Neural cell (in vitro differentiated cells): ENCODE measurements at regions not wholly inside any gene's neighbourhood (a gene's known extent, or its start where the extent isn't known, plus 50 kb on each side); places are given as distances from the start of the nearest gene placed in this dataset.

Experiments
- H2AFZ ChIP-seq: fragments of 200-600, 300-800 bp; sonication (generic), shearing (Covaris generic); 2 replicates; pipeline ENCODE4 v1.6.0; 2014; ENCODE audit warnings: low read depth, mild to moderate bottlenecking, antibody characterized with exemption, low read length, moderate library complexity
- H3F3A ChIP-seq: fragments of 200-600 bp; shearing (Covaris generic); 2 replicates; pipeline ENCODE4 v1.6.1; 2016; ENCODE audit warnings: mild to moderate bottlenecking, moderate library complexity, mixed read lengths, antibody characterized with exemption, low read length; ENCODE audit not compliant: insufficient read depth, poor library complexity, severe bottlenecking
- H3K27ac ChIP-seq: fragments of 200-600, 300-800 bp; sonication (generic), shearing (Covaris generic); 2 replicates; pipeline ENCODE4 v1.5.1; 2014; ENCODE audit warnings: mild to moderate bottlenecking, low read length, moderate library complexity
- H3K27me3 ChIP-seq: fragments of 300-800, 200-600 bp; sonication (generic), shearing (Covaris generic); 2 replicates; pipeline ENCODE4 v1.6.0; 2014; ENCODE audit warnings: mild to moderate bottlenecking, low read depth, low read length, moderate library complexity; ENCODE audit not compliant: insufficient read depth
- H3K36me3 ChIP-seq: fragments of 300-800, 200-600 bp; sonication (generic), shearing (Covaris generic); 2 replicates; pipeline ENCODE4 v1.5.1; 2014; ENCODE audit warnings: mild to moderate bottlenecking, antibody characterized with exemption, low read length, moderate library complexity; ENCODE audit not compliant: insufficient read depth
- H3K4me2 ChIP-seq: fragments of 300-800, 200-600 bp; sonication (generic), shearing (Covaris generic); 2 replicates; pipeline ENCODE4 v1.6.0; 2014; ENCODE audit warnings: mild to moderate bottlenecking, low read length
- H3K4me3 ChIP-seq: fragments of 300-800, 200-600 bp; sonication (generic), shearing (Covaris generic); 2 replicates; pipeline ENCODE4 v1.5.1; 2014; ENCODE audit warnings: mild to moderate bottlenecking, low read length, moderate library complexity
- H3K79me2 ChIP-seq: fragments of 200-600 bp; shearing (Covaris generic); replicated peaks from 2 replicates; pipeline ENCODE4 v1.6.0; 2014; ENCODE audit warnings: mild to moderate bottlenecking, low read length, moderate library complexity; ENCODE audit not compliant: insufficient read depth
- H3K9ac ChIP-seq: fragments of 300-800, 200-600 bp; sonication (generic), shearing (Covaris generic); 2 replicates; pipeline ENCODE4 v1.6.1; 2016; ENCODE audit warnings: mild to moderate bottlenecking, low read length, mixed read lengths
- H3K9me2 ChIP-seq: fragments of 200-600 bp; shearing (Covaris generic); 2 replicates; pipeline ENCODE4 v1.6.1; 2016; ENCODE audit warnings: mild to moderate bottlenecking, low read length, mixed read lengths; ENCODE audit not compliant: insufficient read depth
- H3K9me3 ChIP-seq: fragments of 200-600, 300-800 bp; sonication (generic), shearing (Covaris generic); 2 replicates; pipeline ENCODE4 v1.6.1; 2016; ENCODE audit warnings: mild to moderate bottlenecking, mixed run types, low read length, moderate library complexity, mixed read lengths
- H4K20me1 ChIP-seq: fragments of 200-600 bp; shearing (Covaris generic); 2 replicates; pipeline ENCODE4 v1.6.1; 2016; ENCODE audit warnings: mild to moderate bottlenecking, mixed run types; ENCODE audit not compliant: insufficient read depth
- EP300 ChIP-seq: fragments of 450-650 bp; conservative IDR thresholded peaks from 2 replicates; pipeline ENCODE4 v1.6.1; 2014; ENCODE audit warnings: antibody characterized with exemption, mild to moderate bottlenecking, moderate library complexity; ENCODE audit not compliant: poor library complexity, severe bottlenecking
- EZH2 ChIP-seq: fragments of 200-600, 300-800 bp; shearing (Covaris generic), sonication (generic); IDR thresholded peaks from 2 replicates; pipeline ENCODE4 v1.6.1; 2014; ENCODE audit warnings: antibody characterized with exemption, low read length, borderline replicate concordance, mild to moderate bottlenecking; ENCODE audit not compliant: insufficient read depth, poor library complexity, severe bottlenecking
- MXI1 ChIP-seq: fragments of 450-650 bp; conservative IDR thresholded peaks from 2 replicates; pipeline ENCODE4 v1.6.1; 2014; ENCODE audit warnings: antibody characterized with exemption, mild to moderate bottlenecking; ENCODE audit not compliant: poor library complexity, severe bottlenecking
- POLR2AphosphoS5 ChIP-seq: IDR thresholded peaks from 2 replicates; pipeline ENCODE4 v1.6.1; 2012
- RAD21 ChIP-seq: fragments of 450-650 bp; conservative IDR thresholded peaks from 2 replicates; pipeline ENCODE4 v1.6.1; 2014; ENCODE audit warnings: antibody characterized with exemption, mild to moderate bottlenecking, moderate library complexity
- SMC3 ChIP-seq: fragments of 450-650 bp; conservative IDR thresholded peaks from 2 replicates; pipeline ENCODE4 v1.6.1; 2014; ENCODE audit warnings: antibody characterized with exemption, mild to moderate bottlenecking, moderate library complexity; ENCODE audit not compliant: poor library complexity
- TAF1 ChIP-seq: IDR thresholded peaks from 2 replicates; pipeline ENCODE4 v1.6.1; 2012; ENCODE audit warnings: low read depth
- TF ChIP-seq, protein P1 (sequence below): IDR thresholded peaks from 2 replicates; pipeline ENCODE4 v1.6.1; 2012; ENCODE audit warnings: borderline replicate concordance
- TF ChIP-seq, protein P2 (sequence below): fragments of 450-650 bp; IDR thresholded peaks from 2 replicates; pipeline ENCODE4 v1.5.1; 2014; ENCODE audit warnings: antibody characterized with exemption, mild to moderate bottlenecking, moderate library complexity; ENCODE audit not compliant: poor library complexity, severe bottlenecking

DNA sequence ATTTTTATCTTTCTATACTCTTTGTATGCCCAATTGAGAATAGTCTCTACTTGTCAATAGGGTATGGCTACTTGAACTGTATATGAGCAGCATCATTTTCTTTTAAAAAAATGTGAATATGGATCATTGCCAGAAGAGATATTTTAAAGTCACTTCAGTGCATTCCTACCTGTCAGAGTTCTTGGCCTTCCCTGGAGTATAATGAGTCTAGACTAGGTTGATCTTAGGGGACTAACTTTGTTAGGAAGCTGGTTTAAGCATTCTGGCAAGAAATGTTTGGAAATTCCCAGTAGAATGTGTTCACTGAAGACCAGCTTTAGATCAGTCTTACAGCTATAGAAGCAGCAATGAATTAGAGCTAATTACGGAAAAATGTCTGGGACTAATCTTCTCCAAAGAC, 178.2 kb downstream of the FAT4 start:
- H3K4me2 ChIP-seq, result no peak overlapping the region
- H3K79me2 ChIP-seq, result no peaks in the 10 kb centered on the region
- no peak overlapping the region for H3K4me3 ChIP-seq
- TF ChIP-seq TAF1 (no peak), RAD21 (no peak), MXI1 (no peak), EP300 (no peak), SMC3 (no peak), EZH2 (no peak), POLR2AphosphoS5 (no peak)
- TF ChIP-seq, protein P1, sequence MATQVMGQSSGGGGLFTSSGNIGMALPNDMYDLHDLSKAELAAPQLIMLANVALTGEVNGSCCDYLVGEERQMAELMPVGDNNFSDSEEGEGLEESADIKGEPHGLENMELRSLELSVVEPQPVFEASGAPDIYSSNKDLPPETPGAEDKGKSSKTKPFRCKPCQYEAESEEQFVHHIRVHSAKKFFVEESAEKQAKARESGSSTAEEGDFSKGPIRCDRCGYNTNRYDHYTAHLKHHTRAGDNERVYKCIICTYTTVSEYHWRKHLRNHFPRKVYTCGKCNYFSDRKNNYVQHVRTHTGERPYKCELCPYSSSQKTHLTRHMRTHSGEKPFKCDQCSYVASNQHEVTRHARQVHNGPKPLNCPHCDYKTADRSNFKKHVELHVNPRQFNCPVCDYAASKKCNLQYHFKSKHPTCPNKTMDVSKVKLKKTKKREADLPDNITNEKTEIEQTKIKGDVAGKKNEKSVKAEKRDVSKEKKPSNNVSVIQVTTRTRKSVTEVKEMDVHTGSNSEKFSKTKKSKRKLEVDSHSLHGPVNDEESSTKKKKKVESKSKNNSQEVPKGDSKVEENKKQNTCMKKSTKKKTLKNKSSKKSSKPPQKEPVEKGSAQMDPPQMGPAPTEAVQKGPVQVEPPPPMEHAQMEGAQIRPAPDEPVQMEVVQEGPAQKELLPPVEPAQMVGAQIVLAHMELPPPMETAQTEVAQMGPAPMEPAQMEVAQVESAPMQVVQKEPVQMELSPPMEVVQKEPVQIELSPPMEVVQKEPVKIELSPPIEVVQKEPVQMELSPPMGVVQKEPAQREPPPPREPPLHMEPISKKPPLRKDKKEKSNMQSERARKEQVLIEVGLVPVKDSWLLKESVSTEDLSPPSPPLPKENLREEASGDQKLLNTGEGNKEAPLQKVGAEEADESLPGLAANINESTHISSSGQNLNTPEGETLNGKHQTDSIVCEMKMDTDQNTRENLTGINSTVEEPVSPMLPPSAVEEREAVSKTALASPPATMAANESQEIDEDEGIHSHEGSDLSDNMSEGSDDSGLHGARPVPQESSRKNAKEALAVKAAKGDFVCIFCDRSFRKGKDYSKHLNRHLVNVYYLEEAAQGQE, result no peak
- TF ChIP-seq, protein P2, sequence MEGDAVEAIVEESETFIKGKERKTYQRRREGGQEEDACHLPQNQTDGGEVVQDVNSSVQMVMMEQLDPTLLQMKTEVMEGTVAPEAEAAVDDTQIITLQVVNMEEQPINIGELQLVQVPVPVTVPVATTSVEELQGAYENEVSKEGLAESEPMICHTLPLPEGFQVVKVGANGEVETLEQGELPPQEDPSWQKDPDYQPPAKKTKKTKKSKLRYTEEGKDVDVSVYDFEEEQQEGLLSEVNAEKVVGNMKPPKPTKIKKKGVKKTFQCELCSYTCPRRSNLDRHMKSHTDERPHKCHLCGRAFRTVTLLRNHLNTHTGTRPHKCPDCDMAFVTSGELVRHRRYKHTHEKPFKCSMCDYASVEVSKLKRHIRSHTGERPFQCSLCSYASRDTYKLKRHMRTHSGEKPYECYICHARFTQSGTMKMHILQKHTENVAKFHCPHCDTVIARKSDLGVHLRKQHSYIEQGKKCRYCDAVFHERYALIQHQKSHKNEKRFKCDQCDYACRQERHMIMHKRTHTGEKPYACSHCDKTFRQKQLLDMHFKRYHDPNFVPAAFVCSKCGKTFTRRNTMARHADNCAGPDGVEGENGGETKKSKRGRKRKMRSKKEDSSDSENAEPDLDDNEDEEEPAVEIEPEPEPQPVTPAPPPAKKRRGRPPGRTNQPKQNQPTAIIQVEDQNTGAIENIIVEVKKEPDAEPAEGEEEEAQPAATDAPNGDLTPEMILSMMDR, result no peak
- no peaks in the 10 kb centered on the region for H3K27me3 ChIP-seq
- H3K27ac ChIP-seq, result no peak overlapping the region
- no peaks in the 10 kb centered on the region for H3K9me2 ChIP-seq
- no peak overlapping the region for H3K9ac ChIP-seq
- no peaks in the 10 kb centered on the region for H3K9me3 ChIP-seq
- no peaks in the 10 kb centered on the region for H3F3A ChIP-seq
- no peaks in the 10 kb centered on the region for H3K36me3 ChIP-seq
- H2AFZ ChIP-seq, result no peak overlapping the region
- no peaks in the 10 kb centered on the region for H4K20me1 ChIP-seq

DNA sequence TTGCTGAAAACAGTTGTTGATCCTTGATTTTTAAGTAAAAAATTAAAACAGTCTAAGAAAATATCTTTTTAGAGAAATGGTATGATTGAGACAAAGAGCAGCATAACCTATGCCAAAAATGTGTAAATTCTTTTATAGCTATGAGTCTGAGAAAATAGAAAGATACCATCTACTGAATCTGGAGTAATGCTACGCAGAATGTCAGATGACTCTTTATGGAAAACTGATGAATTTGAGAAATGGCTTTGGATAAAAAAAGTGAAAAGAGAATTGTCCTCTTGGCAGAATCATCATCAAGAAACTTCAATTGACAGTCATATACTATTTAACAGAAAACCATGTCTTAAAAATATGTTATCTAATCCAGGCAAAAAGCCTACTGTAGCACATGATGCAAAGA, 183.1 kb downstream of the FAT4 start:
- no peaks in the 10 kb centered on the region for H3F3A ChIP-seq
- no peak overlapping the region for H3K4me3 ChIP-seq
- H3K27me3 ChIP-seq, result no peaks in the 10 kb centered on the region
- no peaks in the 10 kb centered on the region for H3K36me3 ChIP-seq
- no peak overlapping the region for H3K4me2 ChIP-seq
- no peaks in the 10 kb centered on the region for H3K9me2 ChIP-seq
- no peaks in the 10 kb centered on the region for H3K9me3 ChIP-seq
- no peaks in the 10 kb centered on the region for H3K79me2 ChIP-seq
- TF ChIP-seq MXI1, result no peak
- no peak for TF ChIP-seq RAD21
- no peak for TF ChIP-seq POLR2AphosphoS5
- TF ChIP-seq EZH2, result no peak
- no peak for TF ChIP-seq SMC3
- TF ChIP-seq, protein P2, result no peak
- TF ChIP-seq, protein P1, result no peak
- TF ChIP-seq EP300, result no peak
- no peak for TF ChIP-seq TAF1
- H4K20me1 ChIP-seq, result no peaks in the 10 kb centered on the region
- no peak overlapping the region for H3K9ac ChIP-seq
- no peak overlapping the region for H3K27ac ChIP-seq
- H2AFZ ChIP-seq, result no peak overlapping the region
